Sigmoid colon (tissue), 6 donors: ENCODE measurements at regions not wholly inside any gene's neighbourhood (a gene's known extent, or its start where the extent isn't known, plus 50 kb on each side); places are given as distances from the start of the nearest gene placed in this dataset.

ENCODE experiments used
- DNase-seq: peaks from one replicate; pipeline ENCODE4 v3.0.0-alpha.2; 2019
- H3K27ac ChIP-seq, 4 donors: fragments of 200-600 bp; sonication (generic); one replicate each; pipeline ENCODE4 v1.5.1; 2016 to 2019; ENCODE audit warnings: mild to moderate bottlenecking in 1 of 4
- H3K27me3 ChIP-seq, 3 donors: fragments of 200-600 bp; sonication (generic); one replicate each; pipeline ENCODE4 v1.5.1; 2019; ENCODE audit warnings: mild to moderate bottlenecking in 1 of 3
- H3K36me3 ChIP-seq, 4 donors: fragments of 200-600 bp; sonication (generic); one replicate each; pipeline ENCODE4 v1.5.1; 2016 to 2019
- H3K4me1 ChIP-seq, 4 donors: fragments of 200-600 bp; sonication (generic); one replicate each; pipeline ENCODE4 v1.5.1; 2017 to 2019
- H3K4me3 ChIP-seq, 4 donors: fragments of 200-600 bp; sonication (generic); one replicate each; pipeline ENCODE4 v1.5.1; 2017 to 2019; ENCODE audit warnings: mild to moderate bottlenecking in 2 of 4, moderate library complexity in 1 of 4
- H3K9me3 ChIP-seq, 4 donors: fragments of 200-600 bp in 3 of 4; sonication (generic) in 3 of 4; one replicate each; pipeline versions ENCODE4 v1.5.1 to v1.6.1; 2013 to 2019
- EP300 ChIP-seq, 4 donors: sonication (generic); formaldehyde crosslinking; IDR thresholded peaks; one replicate each; pipeline ENCODE4 v1.6.1; 2017; ENCODE audit warnings: antibody characterized with exemption in 4 of 4
- POLR2A ChIP-seq, 2 donors: fragments of 450-650 bp; IDR thresholded peaks; one replicate each; pipeline ENCODE4 v1.6.1; 2016; ENCODE audit warnings: antibody characterized with exemption in 2 of 2, mild to moderate bottlenecking in 2 of 2, moderate library complexity in 2 of 2
- POLR2AphosphoS5 ChIP-seq, 4 donors: sonication (generic); formaldehyde crosslinking; IDR thresholded peaks; one replicate each; pipeline ENCODE4 v1.6.1; 2017; ENCODE audit warnings: antibody characterized with exemption in 4 of 4
- WGBS, 2 donors: extraction: QIAGEN DNeasy Blood & Tissue Kit; methylation state at CpG; one replicate each; pipeline ENCODE4 v1.1.7; 2013; 5-methylcytosine and 5-hydroxymethylcytosine counted together
- intact Hi-C: fragments of 100-400 bp; cut with DNase I; formaldehyde crosslinking; loops from one replicate; pipeline ENCODE4 v1.15.1; 2023
- TF ChIP-seq, protein P1 (sequence below), 4 experiments: fragments of 450-650 bp in 3 of 4; fragments of 200-600 bp in 1 of 4; IDR thresholded peaks; one replicate each; pipeline ENCODE4 v1.5.1; 2016 to 2019; ENCODE audit warnings: antibody characterized with exemption in 4 of 4, mild to moderate bottlenecking in 3 of 4, moderate library complexity in 2 of 4
- donor health status: healthy with polysubstance abuse.
- donor health status: healthy.

DNA sequence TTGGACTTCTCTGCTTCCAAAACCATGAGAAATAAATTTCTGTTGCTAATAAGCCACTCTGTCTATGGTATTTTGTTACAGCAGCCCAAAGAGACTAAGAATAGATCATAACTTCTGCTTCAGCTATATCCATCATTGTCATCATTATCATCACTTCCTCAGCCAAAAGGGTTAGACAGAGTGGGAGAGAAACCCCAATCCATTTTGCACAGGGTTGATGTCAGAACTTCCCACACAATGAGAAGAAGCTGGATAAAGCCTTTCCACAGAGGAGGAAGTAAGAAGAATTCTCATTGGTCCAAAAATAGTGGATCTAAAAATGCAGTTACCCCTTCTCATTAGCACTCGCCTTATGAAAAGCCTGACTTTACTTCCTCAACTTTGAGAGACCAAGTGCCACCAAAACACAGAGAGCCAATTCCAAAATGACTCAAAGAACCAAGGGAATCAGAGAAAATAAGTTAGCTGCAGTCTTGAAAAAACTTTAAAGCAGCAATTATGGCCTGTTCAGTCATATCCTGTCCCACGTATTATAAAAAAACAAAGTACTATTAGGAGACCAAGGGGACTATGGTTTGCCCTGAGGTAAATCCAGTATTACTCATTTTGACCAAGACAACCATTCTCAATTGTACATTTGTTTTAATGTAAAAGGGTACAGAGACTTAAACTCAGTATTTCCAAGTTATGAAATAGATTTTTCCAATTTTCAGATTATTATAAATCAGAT, 80.2 kb downstream of the WNT5A start:
- Histone ChIP-seq H3K27ac (no peak overlapping the region), H3K4me1 (no peaks in the 10 kb centered on the region), H3K9me3 (peaks cover 0 to 2% (median 0%) of the 10 kb centered on the region in 4 donors), H3K4me3 (no peak overlapping the region), H3K36me3 (no peaks in the 10 kb centered on the region), H3K27me3 (no peaks in the 10 kb centered on the region)
- no peak for DNase-seq
- WGBS, 2 donors, result 88 to 90% methylated on average over 2 of the region's 2 CpGs
- intact Hi-C loops, result no loop called here
- TF ChIP-seq, protein P1, sequence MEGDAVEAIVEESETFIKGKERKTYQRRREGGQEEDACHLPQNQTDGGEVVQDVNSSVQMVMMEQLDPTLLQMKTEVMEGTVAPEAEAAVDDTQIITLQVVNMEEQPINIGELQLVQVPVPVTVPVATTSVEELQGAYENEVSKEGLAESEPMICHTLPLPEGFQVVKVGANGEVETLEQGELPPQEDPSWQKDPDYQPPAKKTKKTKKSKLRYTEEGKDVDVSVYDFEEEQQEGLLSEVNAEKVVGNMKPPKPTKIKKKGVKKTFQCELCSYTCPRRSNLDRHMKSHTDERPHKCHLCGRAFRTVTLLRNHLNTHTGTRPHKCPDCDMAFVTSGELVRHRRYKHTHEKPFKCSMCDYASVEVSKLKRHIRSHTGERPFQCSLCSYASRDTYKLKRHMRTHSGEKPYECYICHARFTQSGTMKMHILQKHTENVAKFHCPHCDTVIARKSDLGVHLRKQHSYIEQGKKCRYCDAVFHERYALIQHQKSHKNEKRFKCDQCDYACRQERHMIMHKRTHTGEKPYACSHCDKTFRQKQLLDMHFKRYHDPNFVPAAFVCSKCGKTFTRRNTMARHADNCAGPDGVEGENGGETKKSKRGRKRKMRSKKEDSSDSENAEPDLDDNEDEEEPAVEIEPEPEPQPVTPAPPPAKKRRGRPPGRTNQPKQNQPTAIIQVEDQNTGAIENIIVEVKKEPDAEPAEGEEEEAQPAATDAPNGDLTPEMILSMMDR (IDR thresholded peaks at IDR 0.05), result no peak
- TF ChIP-seq POLR2AphosphoS5 (IDR thresholded peaks at IDR 0.05), result no peak
- no peak for TF ChIP-seq EP300 (IDR thresholded peaks at IDR 0.05)
- no peak for TF ChIP-seq POLR2A (IDR thresholded peaks at IDR 0.05)

DNA sequence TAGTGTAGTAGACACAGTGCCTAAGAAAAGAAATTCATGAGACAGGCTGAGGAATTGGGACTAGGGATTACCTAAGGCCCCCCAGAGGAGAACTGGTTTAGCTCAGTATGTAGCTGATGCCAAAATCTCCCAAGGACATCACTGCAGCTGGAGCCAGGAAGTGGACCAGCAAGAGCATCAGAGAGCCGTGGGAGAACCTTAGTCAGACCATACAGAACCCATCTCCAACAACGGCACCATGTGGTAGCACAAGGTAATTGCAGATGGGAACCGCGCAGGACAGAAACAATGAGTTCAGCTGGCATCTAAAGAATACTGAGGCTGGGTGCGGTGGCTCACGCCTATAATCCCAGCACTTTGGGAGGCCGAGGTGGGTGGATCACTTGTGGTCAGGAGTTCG, 81.7 kb downstream of the WNT5A start:
- intact Hi-C loops, result no loop called here
- Histone ChIP-seq H3K36me3 (no peaks in the 10 kb centered on the region), H3K27me3 (no peaks in the 10 kb centered on the region), H3K4me3 (no peak overlapping the region), H3K9me3 (peaks cover 0 to 2% (median 0%) of the 10 kb centered on the region in 4 donors), H3K27ac (no peak overlapping the region), H3K4me1 (no peaks in the 10 kb centered on the region)
- WGBS, 2 donors, result 62 to 84% methylated on average over 8 of the region's 8 CpGs
- DNase-seq, result no peak
- TF ChIP-seq POLR2A (IDR thresholded peaks at IDR 0.05), result no peak
- TF ChIP-seq POLR2AphosphoS5 (IDR thresholded peaks at IDR 0.05), result no peak
- TF ChIP-seq EP300 (IDR thresholded peaks at IDR 0.05), result no peak
- TF ChIP-seq, protein P1 (IDR thresholded peaks at IDR 0.05), result no peak

GRCh38 chr3:55402886-55403609, 84.1 kb downstream of the WNT5A start:
- 44 to 72% methylated on average over 4 of the region's 4 CpGs for WGBS, 2 donors
- Histone ChIP-seq H3K4me3 (no peak overlapping the region), H3K36me3 (no peaks in the 10 kb centered on the region), H3K27me3 (no peaks in the 10 kb centered on the region), H3K27ac (no peak overlapping the region), H3K4me1 (no peaks in the 10 kb centered on the region), H3K9me3 (peaks cover 0 to 2% (median 0%) of the 10 kb centered on the region in 4 donors)
- no peak for DNase-seq
- TF ChIP-seq, protein P1 (IDR thresholded peaks at IDR 0.05), result no peak
- no peak for TF ChIP-seq EP300 (IDR thresholded peaks at IDR 0.05)
- no peak for TF ChIP-seq POLR2A (IDR thresholded peaks at IDR 0.05)
- no peak for TF ChIP-seq POLR2AphosphoS5 (IDR thresholded peaks at IDR 0.05)
- intact Hi-C loops, result no loop called here

DNA sequence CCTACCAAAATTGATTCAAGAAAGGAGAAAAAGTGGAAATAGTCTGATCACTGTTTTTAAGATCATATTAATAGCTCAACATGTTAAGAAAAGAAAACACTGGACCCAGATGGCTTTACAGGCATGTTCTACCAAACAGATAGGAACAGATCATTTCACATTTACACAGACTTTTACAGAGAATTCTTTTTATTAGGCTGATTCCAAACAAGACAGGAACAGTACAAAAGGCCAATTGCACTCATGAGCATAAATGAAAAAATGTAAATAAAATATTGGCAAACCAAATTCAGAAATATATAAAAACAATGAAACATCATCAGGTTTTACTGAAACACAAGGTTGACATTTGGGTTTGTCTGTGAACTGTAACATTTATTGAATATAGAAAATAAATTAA, 106.5 kb downstream of the WNT5A start:
- intact Hi-C loops, result no loop called here
- Histone ChIP-seq H3K9me3 (no peaks in the 10 kb centered on the region), H3K27me3 (no peaks in the 10 kb centered on the region), H3K4me3 (no peak overlapping the region), H3K27ac (no peak overlapping the region), H3K36me3 (no peaks in the 10 kb centered on the region), H3K4me1 (no peaks in the 10 kb centered on the region)
- DNase-seq, result no peak
- TF ChIP-seq EP300 (IDR thresholded peaks at IDR 0.05), result no peak
- TF ChIP-seq, protein P1 (IDR thresholded peaks at IDR 0.05), result no peak
- no peak for TF ChIP-seq POLR2A (IDR thresholded peaks at IDR 0.05)
- TF ChIP-seq POLR2AphosphoS5 (IDR thresholded peaks at IDR 0.05), result no peak
